HG03039 (cell line): ENCODE measurements at regions not wholly inside any gene's neighbourhood (a gene's known extent, or its start where the extent isn't known, plus 50 kb on each side); places are given as distances from the start of the nearest gene placed in this dataset.

Experiments used
- ATAC-seq: cut with Tn5 transposase; IDR thresholded peaks from one replicate; pipeline ENCODE4 v1.9.1; 2021; ENCODE audit warnings: mild to moderate bottlenecking, moderate library complexity; ENCODE audit not compliant: unreplicated experiment

GRCh38 chr9:91092214-91092613 lies 269.5 kb downstream of the AUH start:
- no peak for ATAC-seq

GRCh38 chr9:91094324-91095088 lies 267.2 kb downstream of the AUH start:
- ATAC-seq = no peak

DNA sequence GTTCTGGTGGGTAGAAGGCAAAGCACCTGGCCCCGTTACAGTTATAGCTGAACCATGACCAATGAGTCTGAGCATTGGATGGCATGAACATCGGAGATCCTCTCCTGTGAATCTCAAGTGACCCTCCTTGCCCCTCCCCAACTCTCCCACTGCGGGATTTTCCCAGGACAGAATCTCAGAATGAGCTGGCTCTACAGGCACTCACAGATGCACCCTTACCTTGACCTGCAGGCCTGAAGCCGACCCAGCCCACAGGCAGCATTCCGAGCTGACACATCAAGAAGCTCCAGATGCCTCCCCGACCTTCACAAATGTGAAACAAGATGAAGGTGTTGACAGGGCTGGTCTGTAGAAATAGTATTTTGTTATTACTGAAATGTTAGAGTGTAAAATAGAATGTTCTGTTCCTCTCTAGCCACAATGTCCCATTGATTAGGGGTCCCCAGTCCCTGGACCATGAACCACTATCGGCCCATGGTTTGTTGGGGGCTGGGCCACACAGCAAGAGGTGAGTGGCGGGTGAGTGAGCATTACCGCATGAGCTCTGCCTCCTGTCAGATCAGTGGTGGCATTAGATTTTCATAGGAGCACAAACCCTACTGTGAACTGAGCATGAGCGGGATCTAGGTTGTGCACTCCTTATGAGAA lies 263.4 kb downstream of the AUH start:
- ATAC-seq = no peak

GRCh38 chr9:91099436-91099835 lies 262.3 kb downstream of the AUH start:
- no peak for ATAC-seq

- no peak for ATAC-seq
Measured at GRCh38 chr9:91100878-91101450, 260.8 kb downstream of the AUH start.

GRCh38 chr9:91101611-91102168 lies 260.0 kb downstream of the AUH start:
- no peak for ATAC-seq

GRCh38 chr9:91102269-91102668 lies 259.4 kb downstream of the AUH start:
- ATAC-seq = no peak

DNA sequence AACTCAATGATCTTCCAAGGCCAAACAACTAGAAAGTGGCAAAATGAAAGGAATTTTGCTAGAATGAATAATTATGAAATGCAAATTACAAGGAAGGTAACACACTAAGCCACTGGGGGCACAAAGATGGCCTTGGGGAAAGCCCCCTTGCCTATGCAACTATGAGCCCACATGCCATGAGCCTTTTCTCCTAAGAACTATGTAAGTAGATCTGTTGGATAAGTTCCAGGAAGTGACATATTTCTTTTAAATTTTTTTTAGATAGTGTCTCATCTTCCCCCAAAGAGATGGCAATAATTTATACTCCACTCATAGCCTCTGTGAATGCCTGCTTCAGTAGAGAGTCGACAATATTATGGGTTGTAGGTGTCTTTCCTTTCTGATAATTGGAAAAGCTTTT lies 257.8 kb downstream of the AUH start:
- ATAC-seq = no peak

GRCh38 chr9:91106415-91107081 lies 255.2 kb downstream of the AUH start:
- no peak for ATAC-seq

- no peak for ATAC-seq
Measured at GRCh38 chr9:91111226-91111625, 250.5 kb downstream of the AUH start.

GRCh38 chr9:91111876-91112275 lies 249.8 kb downstream of the AUH start:
- no peak for ATAC-seq

DNA sequence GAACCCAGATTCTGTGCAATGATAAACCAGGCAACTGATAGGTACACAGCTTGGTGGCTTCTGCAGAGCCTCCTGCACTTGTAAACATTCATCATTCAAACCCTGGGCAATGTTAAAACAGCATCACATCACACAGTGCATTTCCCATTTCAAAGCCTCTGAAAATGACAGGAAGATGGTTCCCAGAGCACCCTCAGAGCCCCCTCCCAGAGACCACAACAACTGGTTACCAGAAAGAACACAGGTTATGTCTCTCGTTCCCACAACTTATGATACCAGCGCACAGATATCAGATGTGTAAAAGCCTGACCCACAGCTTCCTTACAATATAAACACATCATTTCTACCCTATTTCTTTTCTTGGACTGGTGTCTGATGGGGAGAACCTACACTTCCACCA lies 248.7 kb downstream of the AUH start:
- no peak for ATAC-seq

DNA sequence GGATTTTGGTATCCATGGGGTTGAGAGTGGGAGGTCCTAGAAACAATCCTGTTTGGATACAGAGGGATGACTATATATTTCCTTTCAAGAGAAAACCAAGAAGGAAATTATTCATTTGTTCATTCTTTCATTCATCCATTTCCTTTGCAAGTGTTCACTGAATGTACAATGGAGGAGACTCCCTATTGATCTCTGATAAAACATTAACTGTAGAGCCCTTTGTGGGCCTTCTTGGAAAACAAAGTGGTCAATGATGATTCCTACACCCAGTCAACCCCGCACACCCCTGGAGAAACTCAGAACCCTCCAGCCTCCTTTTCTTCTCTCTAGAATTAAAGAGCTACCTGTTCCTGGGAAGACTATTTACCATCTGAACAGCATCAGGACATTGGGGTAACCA lies 247.3 kb downstream of the AUH start:
- no peak for ATAC-seq

- ATAC-seq = no peak
Measured at GRCh38 chr9:91116211-91116610, 245.5 kb downstream of the AUH start.

DNA sequence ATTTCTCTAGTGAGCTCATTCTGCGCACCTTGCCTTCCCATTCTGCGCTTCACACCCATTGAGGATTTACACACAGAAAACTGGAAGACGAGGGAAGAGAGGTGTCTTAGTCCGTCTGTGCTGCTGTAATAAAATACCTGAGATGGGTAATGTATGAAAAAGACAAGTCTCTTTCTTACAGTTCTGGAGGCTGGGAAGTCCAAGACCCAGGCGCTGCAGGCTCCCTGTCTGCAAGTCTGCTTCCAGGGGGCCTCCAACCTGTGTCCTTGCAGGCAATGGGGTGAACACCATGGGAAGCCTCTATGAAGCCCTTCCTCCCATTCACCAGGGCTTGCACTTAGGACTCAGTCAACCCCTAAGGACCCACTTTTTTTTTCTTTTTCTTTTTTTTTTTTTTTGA lies 245.0 kb downstream of the AUH start:
- ATAC-seq = no peak

DNA sequence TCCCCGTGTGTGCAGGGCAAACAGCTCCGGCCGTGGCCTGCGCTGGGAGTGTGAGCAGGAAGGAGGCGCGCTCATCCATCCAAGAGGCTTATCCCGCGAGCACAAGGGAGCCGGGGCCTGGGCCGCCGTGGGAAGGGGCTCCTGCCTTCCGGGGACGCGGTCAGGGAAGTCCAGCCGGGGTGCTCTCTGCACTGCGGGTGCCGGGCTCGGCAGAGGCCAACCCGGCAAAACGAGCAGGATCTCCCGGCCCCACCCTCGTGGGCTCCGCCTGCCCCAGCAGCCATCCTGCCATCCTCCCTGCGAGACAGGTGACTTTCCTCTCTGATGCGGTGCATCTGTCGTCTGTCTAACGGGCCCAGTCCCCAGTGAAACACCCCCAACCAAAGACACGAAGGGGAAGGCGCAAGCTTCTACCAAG lies 244.2 kb downstream of the AUH start:
- no peak for ATAC-seq

DNA sequence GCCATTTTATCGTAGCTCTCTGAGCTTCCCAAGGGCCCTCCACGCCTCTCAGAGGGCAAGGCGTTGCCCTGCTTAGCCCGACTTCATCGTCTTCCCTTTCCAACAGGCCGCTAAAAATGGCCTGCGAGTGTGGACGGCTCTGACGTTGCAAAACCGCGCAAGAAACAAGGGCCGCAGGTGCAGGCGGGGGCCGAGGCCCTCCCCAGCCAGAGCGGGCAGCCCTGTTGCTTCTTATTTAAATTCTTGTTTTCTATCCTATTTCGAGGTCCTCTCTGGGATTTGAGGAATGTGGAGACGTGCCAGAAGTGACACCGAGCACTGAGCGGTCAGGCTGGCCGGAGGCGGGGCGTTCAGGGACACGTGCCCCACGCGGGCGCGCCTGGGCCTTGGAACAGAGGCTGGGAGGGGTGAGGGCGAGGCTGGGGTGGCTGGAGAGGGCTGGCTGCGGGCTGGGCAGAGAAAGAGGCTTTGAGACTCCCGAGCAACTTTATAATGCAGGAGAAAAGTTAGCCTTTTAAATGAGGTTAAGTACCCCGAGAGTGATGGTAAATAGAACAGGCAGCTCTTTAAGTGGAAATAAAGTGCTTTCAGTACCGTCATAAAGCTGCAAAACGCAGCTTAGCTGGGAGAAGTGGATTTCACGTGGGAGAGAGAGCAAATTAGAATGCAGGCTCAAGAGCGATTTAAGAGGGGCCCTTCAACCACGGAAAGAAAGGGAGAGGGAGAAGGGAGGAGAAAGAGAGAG lies 243.6 kb downstream of the AUH start:
- ATAC-seq = no peak

- no peak for ATAC-seq
Measured at GRCh38 chr9:91118704-91119025, 243.1 kb downstream of the AUH start.

- no peak for ATAC-seq
Measured at GRCh38 chr9:91119142-91119541, 242.6 kb downstream of the AUH start.

- ATAC-seq = no peak
Measured at GRCh38 chr9:91119679-91120078, 242.0 kb downstream of the AUH start.

DNA sequence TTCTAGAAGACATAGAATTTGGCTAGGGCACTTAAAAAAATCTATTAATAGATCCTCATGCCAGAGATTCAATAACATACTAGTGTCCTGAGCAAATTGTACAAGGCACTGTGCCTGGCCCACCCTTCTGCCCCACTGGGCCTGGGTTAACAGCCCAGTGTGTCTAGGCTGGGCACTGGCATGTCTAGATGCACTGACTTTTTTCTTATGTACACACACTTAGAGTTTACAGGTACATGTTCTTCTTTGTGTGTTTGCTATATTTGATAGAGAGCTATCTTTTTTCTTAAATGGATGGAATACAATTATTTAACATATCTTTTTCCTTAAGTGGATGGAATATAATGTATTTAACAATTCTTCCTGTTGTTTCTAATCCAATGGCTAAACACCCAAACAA lies 241.5 kb downstream of the AUH start:
- ATAC-seq = no peak
